ENCODE measurements at regions not wholly inside any gene's neighbourhood (a gene's known extent, or its start where the extent isn't known, plus 50 kb on each side); places are given as distances from the start of the nearest gene placed in this dataset.

GRCh38 chr7:118476036-118476435, 251.5 kb downstream of the ANKRD7 start:
- H3K9me3 ChIP-seq: no peaks in the 10 kb centered on the region
- no peak for TF ChIP-seq CTCF (IDR thresholded peaks at IDR 0.05)
- no peak overlapping the region for H3K4me3 ChIP-seq (ENCODE audit: low read depth in 1 of 2, low read length in 1 of 2)
- no peak overlapping the region for H3K27ac ChIP-seq
- H3K4me1 ChIP-seq (ENCODE audit: control insufficient read depth in 1 of 2, insufficient read depth in 1 of 2, low read depth in 1 of 2, low read length in 1 of 2): no peaks in the 10 kb centered on the region
- no peaks in the 10 kb centered on the region for H3K36me3 ChIP-seq
- H3K27me3 ChIP-seq: no peaks in the 10 kb centered on the region

GRCh38 chr7:118477036-118477435, 252.5 kb downstream of the ANKRD7 start:
- no peak for TF ChIP-seq CTCF (IDR thresholded peaks at IDR 0.05)
- Histone ChIP-seq H3K9me3 (no peaks in the 10 kb centered on the region), H3K4me1 (ENCODE audit: control insufficient read depth in 1 of 2, insufficient read depth in 1 of 2, low read depth in 1 of 2, low read length in 1 of 2) (no peaks in the 10 kb centered on the region), H3K27me3 (no peaks in the 10 kb centered on the region), H3K27ac (no peak overlapping the region), H3K4me3 (ENCODE audit: low read depth in 1 of 2, low read length in 1 of 2) (no peak overlapping the region), H3K36me3 (no peaks in the 10 kb centered on the region)

- Histone ChIP-seq H3K4me1 (ENCODE audit: control insufficient read depth in 1 of 2, insufficient read depth in 1 of 2, low read depth in 1 of 2, low read length in 1 of 2) (no peaks in the 10 kb centered on the region), H3K4me3 (ENCODE audit: low read depth in 1 of 2, low read length in 1 of 2) (no peak overlapping the region), H3K27me3 (no peaks in the 10 kb centered on the region), H3K27ac (no peak overlapping the region), H3K9me3 (no peaks in the 10 kb centered on the region), H3K36me3 (no peaks in the 10 kb centered on the region)
- TF ChIP-seq CTCF (IDR thresholded peaks at IDR 0.05): no peak
These were observed 253.7 kb downstream of the ANKRD7 start for GRCh38 chr7:118478236-118478635.

- Histone ChIP-seq H3K27me3 (no peaks in the 10 kb centered on the region), H3K4me1 (ENCODE audit: control insufficient read depth in 1 of 2, insufficient read depth in 1 of 2, low read depth in 1 of 2, low read length in 1 of 2) (no peaks in the 10 kb centered on the region), H3K9me3 (no peaks in the 10 kb centered on the region), H3K4me3 (ENCODE audit: low read depth in 1 of 2, low read length in 1 of 2) (no peak overlapping the region), H3K36me3 (no peaks in the 10 kb centered on the region), H3K27ac (no peak overlapping the region)
- no peak for TF ChIP-seq CTCF (IDR thresholded peaks at IDR 0.05)
These were observed 254.4 kb downstream of the ANKRD7 start for GRCh38 chr7:118478931-118479330.

- Histone ChIP-seq H3K27ac (no peak overlapping the region), H3K4me1 (ENCODE audit: control insufficient read depth in 1 of 2, insufficient read depth in 1 of 2, low read depth in 1 of 2, low read length in 1 of 2) (no peaks in the 10 kb centered on the region), H3K4me3 (ENCODE audit: low read depth in 1 of 2, low read length in 1 of 2) (no peak overlapping the region), H3K9me3 (no peaks in the 10 kb centered on the region), H3K36me3 (no peaks in the 10 kb centered on the region), H3K27me3 (no peaks in the 10 kb centered on the region)
- TF ChIP-seq CTCF (IDR thresholded peaks at IDR 0.05): no peak
These were observed 268.0 kb downstream of the ANKRD7 start for GRCh38 chr7:118492466-118492865.

GRCh38 chr7:118496138-118496644, 271.7 kb downstream of the ANKRD7 start:
- no peak for TF ChIP-seq CTCF (IDR thresholded peaks at IDR 0.05)

More at GRCh38 chr7:118496138-118496644, 271.7 kb downstream of the ANKRD7 start:
- Histone ChIP-seq H3K27me3 (no peaks in the 10 kb centered on the region), H3K27ac (no peak overlapping the region), H3K9me3 (no peaks in the 10 kb centered on the region), H3K4me3 (ENCODE audit: low read depth in 1 of 2, low read length in 1 of 2) (no peak overlapping the region), H3K36me3 (no peaks in the 10 kb centered on the region), H3K4me1 (ENCODE audit: control insufficient read depth in 1 of 2, insufficient read depth in 1 of 2, low read depth in 1 of 2, low read length in 1 of 2) (no peaks in the 10 kb centered on the region)

Measured in neutrophil (primary cell).